ENCODE measurements at regions not wholly inside any gene's neighbourhood (a gene's known extent, or its start where the extent isn't known, plus 50 kb on each side); places are given as distances from the start of the nearest gene placed in this dataset.

- DNase-seq (ENCODE audit: low spot score): no peak
Measured at GRCh38 chr6:43950051-43950605, 177.1 kb downstream of the MRPL14 start.

- no peak for DNase-seq (ENCODE audit: low spot score)
Measured at GRCh38 chr6:43949551-43949991, 177.7 kb downstream of the MRPL14 start.

GRCh38 chr6:43948527-43949485 lies 178.4 kb downstream of the MRPL14 start:
- DNase-seq (ENCODE audit: low spot score): no peak

DNA sequence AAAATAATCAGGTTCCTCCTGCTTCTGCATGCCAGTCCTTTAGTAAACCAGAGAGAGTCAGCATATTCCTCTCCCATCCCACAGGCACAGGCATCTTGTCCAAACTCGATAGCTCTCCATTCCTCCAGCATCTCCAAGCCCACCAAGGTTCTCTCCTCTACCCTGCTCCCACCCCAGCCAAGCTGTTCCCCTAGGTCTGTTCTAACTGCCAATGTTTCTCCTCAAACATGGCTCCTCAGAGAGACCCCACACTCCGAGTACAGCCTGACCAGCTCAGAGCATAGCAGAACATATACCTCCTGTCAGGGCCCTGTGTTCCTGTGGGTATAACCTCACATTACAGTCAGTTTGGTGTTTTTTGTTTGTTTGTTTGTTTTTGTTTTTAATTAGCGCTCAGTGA lies 177.8 kb downstream of the VEGFA start:
- DNase-seq (ENCODE audit: low spot score): no peak

- DNase-seq (ENCODE audit: low spot score): no peak
Measured at GRCh38 chr6:43946641-43947363, 176.8 kb downstream of the VEGFA start.

GRCh38 chr6:43945768-43946080 lies 175.7 kb downstream of the VEGFA start:
- DNase-seq (ENCODE audit: low spot score): no peak

- DNase-seq (ENCODE audit: low spot score): peak; percentile 29
Measured at GRCh38 chr6:43944908-43945767, 175.1 kb downstream of the VEGFA start.

DNA sequence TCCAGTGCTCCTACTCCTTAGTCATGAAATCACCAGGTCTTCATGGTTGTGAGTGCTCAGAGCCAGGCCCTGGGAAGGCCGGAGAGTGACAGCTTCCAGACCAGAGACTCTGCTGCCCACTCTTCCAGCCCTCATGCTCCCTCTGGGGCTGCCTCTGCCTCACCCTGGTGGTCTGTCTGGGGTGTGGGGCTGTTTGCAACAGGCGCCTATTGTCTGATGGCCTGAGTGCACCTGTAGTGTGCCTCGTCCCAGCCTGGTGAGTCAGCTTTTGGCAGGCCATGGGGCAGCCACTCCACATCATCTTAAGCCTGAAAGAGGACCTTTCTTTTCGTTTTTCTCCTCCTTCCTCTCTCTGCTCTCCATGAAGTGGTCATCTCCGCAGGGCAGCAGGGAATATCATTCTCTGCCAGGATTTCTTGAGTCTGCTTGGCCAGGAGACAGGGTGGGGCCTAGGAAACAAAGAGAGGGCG lies 173.8 kb downstream of the VEGFA start:
- peak; percentile 64 for DNase-seq (ENCODE audit: low spot score)

DNA sequence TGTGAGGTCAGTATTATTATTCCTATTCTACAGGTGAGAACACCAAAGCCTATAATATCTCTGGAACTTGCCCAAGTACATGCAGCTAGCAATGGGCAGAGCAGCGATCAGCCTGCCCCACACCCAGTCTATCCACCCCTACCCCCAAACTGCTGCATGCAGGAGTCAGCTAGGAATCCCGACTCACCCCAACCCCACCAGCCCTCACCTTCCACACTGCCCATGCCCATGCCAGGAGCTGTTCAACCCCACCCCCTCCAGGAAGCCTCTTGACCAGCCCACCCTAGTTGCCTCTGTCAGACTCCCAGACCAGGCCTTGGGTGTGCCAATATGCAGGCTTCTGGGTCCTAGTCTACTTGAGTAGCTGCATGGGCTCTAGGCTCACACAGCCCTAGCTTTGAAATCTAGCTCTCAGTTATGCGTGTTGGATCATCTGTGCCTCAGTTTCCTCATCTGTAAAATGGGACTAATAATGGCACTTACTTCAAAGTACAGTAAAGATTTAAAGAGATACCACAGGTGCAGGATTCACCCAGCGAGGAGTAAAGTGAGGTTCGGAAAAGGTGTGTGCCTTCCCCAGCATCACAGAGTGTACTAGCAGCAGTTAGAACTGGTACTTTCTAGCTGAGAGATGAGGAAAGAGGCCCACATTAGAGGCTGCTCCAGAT lies 173.2 kb downstream of the VEGFA start:
- no peak for DNase-seq (ENCODE audit: low spot score)

GRCh38 chr6:43942616-43943015 lies 172.6 kb downstream of the VEGFA start:
- DNase-seq (ENCODE audit: low spot score): no peak

- DNase-seq (ENCODE audit: low spot score): no peak
Measured at GRCh38 chr6:43942011-43942442, 172.0 kb downstream of the VEGFA start.

DNA sequence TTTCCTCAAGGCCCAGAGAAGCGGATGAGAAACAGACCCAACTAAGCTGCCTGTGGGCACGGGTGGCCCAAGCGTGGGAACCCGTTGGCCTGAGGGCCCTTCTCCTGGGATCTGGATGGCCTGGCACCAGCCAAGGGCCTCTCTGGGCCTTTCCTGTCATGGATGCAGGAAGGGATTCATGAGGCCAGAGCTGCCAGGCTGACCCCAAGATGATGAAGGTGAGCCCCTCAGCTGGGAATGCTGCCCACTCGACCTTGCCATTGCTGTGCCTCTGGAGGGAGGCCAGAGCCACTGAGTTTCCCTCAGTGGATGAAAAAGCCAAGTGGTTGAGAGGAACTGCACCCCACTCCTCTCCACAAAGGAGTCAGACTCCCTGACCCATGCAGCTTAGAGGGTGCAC lies 171.2 kb downstream of the VEGFA start:
- DNase-seq (ENCODE audit: low spot score): no peak

GRCh38 chr6:43940393-43941087 lies 170.5 kb downstream of the VEGFA start:
- no peak for DNase-seq (ENCODE audit: low spot score)

DNA sequence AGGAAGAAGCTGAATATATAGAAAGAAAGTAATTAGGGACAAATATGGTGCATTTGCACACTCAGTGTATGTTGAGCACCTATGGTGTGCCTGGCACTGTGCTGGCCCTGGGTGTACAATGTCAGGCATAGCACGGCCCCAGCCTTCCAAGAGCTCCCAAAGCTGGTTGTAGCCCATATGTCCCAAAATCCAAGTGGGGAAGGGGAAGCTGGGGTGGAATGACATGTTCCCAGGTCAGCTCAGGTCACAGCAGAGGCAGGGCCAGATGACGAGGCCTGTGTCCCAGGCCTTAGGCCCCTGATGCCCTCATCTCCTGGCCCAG lies 170.0 kb downstream of the VEGFA start:
- DNase-seq (ENCODE audit: low spot score): no peak

GRCh38 chr6:43939281-43940070 lies 169.5 kb downstream of the VEGFA start:
- DNase-seq (ENCODE audit: low spot score): no peak

DNA sequence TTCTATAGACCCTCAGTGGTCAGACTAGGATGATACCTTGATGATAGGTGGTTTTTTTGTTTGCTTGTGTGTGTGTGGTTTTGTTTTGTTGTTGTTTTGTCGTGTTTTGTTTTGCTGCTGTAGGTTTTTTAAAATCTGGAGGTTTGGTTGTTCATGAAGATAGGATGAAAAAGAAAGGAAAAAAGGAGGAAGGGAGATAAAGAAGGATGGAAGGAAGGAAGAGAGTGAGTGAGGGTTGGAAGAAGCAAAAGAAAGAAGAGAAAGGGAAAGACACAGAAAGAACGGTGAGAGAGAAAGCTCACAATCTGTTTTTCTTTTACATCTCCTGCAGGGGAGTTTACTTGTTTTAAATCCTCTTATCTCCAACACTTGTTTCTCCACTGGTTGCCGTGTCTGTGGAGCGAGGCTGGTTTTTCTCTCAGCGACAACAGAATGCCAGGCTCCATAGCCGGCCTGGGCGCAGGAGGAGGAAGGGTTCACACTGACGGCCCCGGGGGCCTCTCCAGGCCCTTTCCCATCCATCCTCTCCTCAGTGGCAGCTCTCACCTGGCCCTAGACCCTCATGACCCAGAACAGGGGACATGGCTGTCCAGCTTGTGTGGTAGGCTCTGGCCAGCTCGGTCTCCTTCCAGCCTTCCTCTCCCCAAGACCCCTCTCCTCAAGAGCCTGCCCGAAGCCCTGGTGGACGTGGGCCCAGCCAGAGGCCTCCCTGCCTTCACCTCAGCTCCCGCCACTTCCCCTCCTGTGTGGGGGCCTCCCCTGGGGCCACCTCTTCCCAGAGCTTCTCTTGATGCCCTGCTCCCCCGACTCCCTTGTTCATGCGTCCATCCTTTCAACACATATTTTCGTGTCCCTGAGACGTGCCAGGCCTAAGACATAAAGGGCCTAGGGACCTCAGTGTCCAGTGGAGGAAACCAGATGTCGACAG lies 168.4 kb downstream of the VEGFA start:
- no peak for DNase-seq (ENCODE audit: low spot score)

DNA sequence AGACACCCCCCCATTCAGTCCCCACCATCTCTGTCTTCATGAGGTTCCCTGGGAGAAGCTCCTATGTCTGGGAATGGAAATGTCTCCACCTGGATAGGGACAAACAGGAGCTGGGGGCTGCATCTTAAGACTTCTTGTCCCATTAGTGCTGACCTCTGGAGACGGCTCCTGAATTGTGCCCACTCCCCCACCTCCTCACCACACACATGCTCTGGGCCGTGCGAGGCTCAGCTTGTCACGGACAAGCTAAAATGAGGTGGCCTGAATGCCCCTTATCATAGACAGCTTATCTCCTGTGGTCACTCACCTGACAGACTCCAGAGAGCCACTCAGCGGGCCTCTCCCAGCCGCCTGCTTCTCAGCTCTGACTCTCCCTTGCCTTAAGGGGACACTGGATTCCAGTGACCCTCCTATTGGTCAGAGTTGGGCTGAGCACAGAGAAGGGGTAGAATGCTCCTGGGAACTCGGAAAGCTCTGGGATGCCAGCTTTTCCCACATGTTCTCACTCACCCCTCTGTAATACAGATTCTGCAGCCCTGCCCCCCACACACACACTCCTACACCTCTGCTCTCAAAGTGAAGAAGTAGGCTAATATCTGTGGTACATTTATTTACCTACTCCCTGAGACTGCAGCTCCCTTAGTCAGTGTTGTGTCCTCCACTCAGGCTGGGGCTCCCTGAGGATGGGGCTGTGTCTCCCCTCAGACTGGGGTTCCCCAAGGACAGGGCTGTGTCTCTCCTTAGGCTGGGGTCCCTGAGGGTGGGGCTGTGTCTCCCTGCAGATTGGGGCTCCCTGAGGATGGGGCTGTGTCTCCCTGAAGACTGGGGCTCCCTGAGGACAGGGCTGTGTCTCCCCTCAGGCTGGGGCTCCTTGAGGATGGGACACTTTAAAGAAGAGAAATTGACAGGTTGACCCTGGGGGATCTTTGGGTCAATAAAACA lies 167.5 kb downstream of the VEGFA start:
- DNase-seq (ENCODE audit: low spot score): no peak

- DNase-seq (ENCODE audit: low spot score): no peak
Measured at GRCh38 chr6:43936476-43936875, 166.5 kb downstream of the VEGFA start.
